Effector memory CD8-positive, alpha-beta T cell (primary cell): ENCODE measurements at regions not wholly inside any gene's neighbourhood (a gene's known extent, or its start where the extent isn't known, plus 50 kb on each side); places are given as distances from the start of the nearest gene placed in this dataset.

Source experiments
- ATAC-seq: fragments of 150-1000 bp; cut with Tn5 transposase; replicated peaks from 2 replicates; pipeline ENCODE4 v1.10.0; 2021; ENCODE audit warnings: mild to moderate bottlenecking, moderate library complexity
- DNase-seq, 3 experiments: peaks; one replicate each; pipeline ENCODE4 v3.0.0; 2021
- H3K27ac Mint-ChIP-seq, 2 donors: one replicate each; pipeline ENCODE4 v1.8.0; 2022; ENCODE audit warnings: mild to moderate bottlenecking in 2 of 2, mixed read lengths in 2 of 2, moderate library complexity in 2 of 2
- H3K27me3 Mint-ChIP-seq, 2 donors: one replicate each; pipeline ENCODE4 v1.8.0; 2022; ENCODE audit warnings: mixed read lengths in 2 of 2
- H3K36me3 Mint-ChIP-seq: one replicate; pipeline ENCODE4 v1.8.0; 2022; ENCODE audit warnings: mild to moderate bottlenecking, moderate library complexity, mixed read lengths; ENCODE audit not compliant: insufficient read depth
- H3K4me1 Mint-ChIP-seq, 2 donors: one replicate each; pipeline ENCODE4 v1.8.0; 2022; ENCODE audit warnings: low read depth in 2 of 2, mixed read lengths in 2 of 2
- H3K4me3 Mint-ChIP-seq, 2 donors: one replicate each; pipeline ENCODE4 v1.8.0; 2022; ENCODE audit warnings: mild to moderate bottlenecking in 2 of 2, mixed read lengths in 2 of 2, moderate library complexity in 2 of 2
- H3K9me3 Mint-ChIP-seq, 2 donors: one replicate each; pipeline ENCODE4 v1.8.0; 2022; ENCODE audit warnings: mixed read lengths in 2 of 2

DNA sequence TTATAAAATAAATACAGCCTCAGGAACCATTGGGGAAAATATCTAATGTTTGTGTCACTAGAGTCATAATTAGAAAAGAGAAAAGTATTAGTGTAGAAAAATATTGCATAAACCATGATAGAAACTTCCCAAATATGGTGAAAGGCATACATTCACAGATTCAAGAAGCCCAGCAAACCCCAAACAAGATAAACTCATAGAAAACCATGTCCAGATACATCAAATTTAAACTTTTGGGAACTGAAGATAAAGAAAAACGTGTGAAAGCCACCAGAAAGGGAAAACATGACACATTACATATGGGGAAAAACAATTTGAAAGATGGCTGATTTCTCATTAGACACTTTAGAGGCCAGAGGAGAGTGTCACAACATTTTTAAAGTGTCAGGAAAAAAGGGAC lies 236.5 kb upstream of the FN1 start:
- DNase-seq (no peak), ATAC-seq (no peak)
- no peaks in the 10 kb centered on the region for H3K9me3 Mint-ChIP-seq
- no peak overlapping the region for H3K27ac Mint-ChIP-seq
- no peak overlapping the region for H3K4me3 Mint-ChIP-seq
- H3K4me1 Mint-ChIP-seq = peaks cover 0 to 2% of the 10 kb centered on the region in 2 donors
- H3K36me3 Mint-ChIP-seq = no peaks in the 10 kb centered on the region
- H3K27me3 Mint-ChIP-seq = peaks cover 6 to 19% of the 10 kb centered on the region in 2 donors

DNA sequence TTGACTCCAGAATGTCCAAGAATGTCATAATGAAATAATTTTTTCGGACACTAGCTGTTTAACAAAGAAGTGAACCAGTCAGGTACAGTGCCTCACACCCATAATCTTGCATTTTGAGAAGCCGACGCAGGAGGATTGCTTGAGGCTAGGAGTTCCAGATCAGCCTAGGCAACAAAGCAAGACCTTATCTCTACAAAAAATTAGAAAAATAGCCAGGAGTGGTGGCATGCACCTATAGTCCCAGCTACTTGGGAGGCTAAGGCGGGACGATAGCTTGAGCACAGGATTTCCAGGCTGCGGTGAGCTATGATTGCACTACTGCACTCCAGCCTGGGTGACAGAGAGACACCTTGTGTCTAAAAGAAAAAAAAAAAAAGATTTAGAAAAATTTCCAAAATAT lies 235.8 kb upstream of the FN1 start:
- DNase-seq (no peak), ATAC-seq (no peak)
- no peak overlapping the region for H3K27ac Mint-ChIP-seq
- no peaks in the 10 kb centered on the region for H3K9me3 Mint-ChIP-seq
- H3K36me3 Mint-ChIP-seq = no peaks in the 10 kb centered on the region
- no peak overlapping the region for H3K4me3 Mint-ChIP-seq
- no peaks in the 10 kb centered on the region for H3K4me1 Mint-ChIP-seq
- peaks cover 6 to 19% of the 10 kb centered on the region in 2 donors for H3K27me3 Mint-ChIP-seq

- Mint-ChIP-seq H3K9me3 (no peaks in the 10 kb centered on the region), H3K27ac (no peak overlapping the region), H3K27me3 (peaks cover 6 to 19% of the 10 kb centered on the region in 2 donors), H3K4me1 (no peaks in the 10 kb centered on the region), H3K4me3 (no peak overlapping the region), H3K36me3 (no peaks in the 10 kb centered on the region)
- no peak for ATAC-seq
- DNase-seq = no peak
These were observed 235.4 kb upstream of the FN1 start for GRCh38 chr2:215671244-215671643.

DNA sequence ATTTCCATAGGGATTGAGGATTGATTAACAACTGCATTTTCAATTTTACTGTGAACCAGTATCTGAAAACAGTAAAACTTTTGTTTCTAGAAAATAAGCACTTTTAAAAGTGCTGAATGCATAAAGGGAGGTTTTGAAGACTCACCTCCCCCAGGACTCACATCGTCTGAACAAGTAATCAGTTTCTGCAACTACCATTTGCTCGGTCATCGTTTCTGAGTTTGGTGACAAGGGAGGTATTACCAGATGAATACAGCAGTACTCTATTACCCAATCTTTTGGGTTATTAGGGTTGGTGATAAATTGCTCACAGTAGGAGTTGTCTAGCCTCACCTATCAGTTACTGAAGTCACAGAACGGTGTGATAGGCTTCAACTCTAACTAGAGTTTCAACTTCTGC lies 234.5 kb upstream of the FN1 start:
- no peak overlapping the region for H3K27ac Mint-ChIP-seq
- H3K4me1 Mint-ChIP-seq = no peaks in the 10 kb centered on the region
- H3K27me3 Mint-ChIP-seq = peaks cover 6 to 19% of the 10 kb centered on the region in 2 donors
- H3K9me3 Mint-ChIP-seq = no peaks in the 10 kb centered on the region
- no peaks in the 10 kb centered on the region for H3K36me3 Mint-ChIP-seq
- H3K4me3 Mint-ChIP-seq = no peak overlapping the region
- ATAC-seq = no peak
- no peak for DNase-seq

GRCh38 chr2:215668378-215668775 lies 232.5 kb upstream of the FN1 start:
- no peak overlapping the region for H3K4me3 Mint-ChIP-seq
- H3K9me3 Mint-ChIP-seq = no peaks in the 10 kb centered on the region
- peaks cover 6 to 19% of the 10 kb centered on the region in 2 donors for H3K27me3 Mint-ChIP-seq
- H3K27ac Mint-ChIP-seq = no peak overlapping the region
- ATAC-seq (no peak), DNase-seq (no peak)
- H3K36me3 Mint-ChIP-seq = no peaks in the 10 kb centered on the region
- H3K4me1 Mint-ChIP-seq = peaks cover 0 to 4% of the 10 kb centered on the region in 2 donors

- Mint-ChIP-seq H3K4me1 (peaks cover 0 to 4% of the 10 kb centered on the region in 2 donors), H3K27ac (no peak overlapping the region), H3K36me3 (no peaks in the 10 kb centered on the region), H3K4me3 (no peak overlapping the region), H3K27me3 (peaks cover 6 to 20% of the 10 kb centered on the region in 2 donors), H3K9me3 (no peaks in the 10 kb centered on the region)
- ATAC-seq (no peak), DNase-seq (no peak)
These were observed 231.9 kb upstream of the FN1 start for GRCh38 chr2:215667585-215668377.

DNA sequence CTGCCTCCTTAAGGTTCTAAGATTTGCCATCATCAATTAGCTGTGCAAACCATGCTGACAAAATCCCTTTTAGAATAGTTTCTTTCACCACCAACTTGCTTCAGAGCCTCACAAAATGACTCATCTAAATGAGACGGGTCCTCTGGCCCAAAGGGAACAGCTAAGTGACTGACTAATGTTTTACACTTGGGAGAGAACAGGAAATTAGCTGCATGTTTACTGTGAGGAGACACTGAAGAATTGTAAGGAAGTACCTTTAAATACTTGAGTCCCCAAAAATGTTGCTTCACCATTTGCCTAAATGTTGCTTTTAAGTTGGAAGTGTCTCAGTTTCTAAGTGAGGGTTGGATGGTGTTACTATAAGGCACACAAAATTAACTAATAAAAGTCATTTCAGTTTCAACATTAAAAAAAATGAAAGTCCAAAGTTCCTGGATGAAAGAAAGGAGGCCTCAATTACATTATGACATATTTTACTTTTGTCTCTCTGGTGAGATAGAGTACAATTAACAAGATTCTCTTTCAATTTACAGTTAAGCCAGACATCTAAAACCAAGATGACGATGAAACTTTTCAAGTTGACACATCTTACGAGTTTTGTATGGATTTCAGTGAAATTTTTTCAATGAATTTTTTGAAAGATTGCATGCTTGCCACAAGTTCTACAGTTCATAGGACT lies 229.1 kb upstream of the FN1 start:
- Mint-ChIP-seq H3K27me3 (peaks cover 5 to 25% of the 10 kb centered on the region in 2 donors), H3K4me1 (peaks cover 0 to 4% of the 10 kb centered on the region in 2 donors), H3K36me3 (no peaks in the 10 kb centered on the region), H3K4me3 (no peak overlapping the region), H3K27ac (no peak overlapping the region), H3K9me3 (no peaks in the 10 kb centered on the region)
- DNase-seq = no peak
- no peak for ATAC-seq

DNA sequence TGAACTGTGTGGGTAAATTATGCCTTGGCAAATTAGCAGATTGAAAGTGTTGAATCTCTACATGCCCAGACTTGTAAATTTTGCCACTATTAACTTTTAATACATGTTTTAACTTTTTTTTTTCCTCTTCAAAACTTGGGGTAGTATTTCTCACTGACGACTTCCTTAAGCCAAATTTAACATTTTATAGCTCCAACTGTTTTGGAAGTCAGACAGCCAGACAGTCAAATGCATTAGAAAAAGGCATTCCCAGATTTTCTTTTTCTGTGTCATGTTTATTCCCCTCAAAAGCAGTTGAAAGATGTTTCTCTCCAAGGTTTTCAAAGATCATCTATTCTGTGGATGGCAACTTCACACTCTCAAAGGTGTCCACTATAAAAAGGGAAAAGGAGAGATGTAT lies 226.8 kb upstream of the FN1 start:
- Mint-ChIP-seq H3K27me3 (peaks cover 0 to 8% of the 10 kb centered on the region in 2 donors), H3K9me3 (no peaks in the 10 kb centered on the region), H3K27ac (no peak overlapping the region), H3K4me3 (no peak overlapping the region), H3K4me1 (peaks cover 0 to 4% of the 10 kb centered on the region in 2 donors), H3K36me3 (no peaks in the 10 kb centered on the region)
- DNase-seq = no peak
- ATAC-seq = no peak

- Mint-ChIP-seq H3K36me3 (no peaks in the 10 kb centered on the region), H3K4me1 (peaks cover 0 to 4% of the 10 kb centered on the region in 2 donors), H3K27me3 (peaks cover 0 to 8% of the 10 kb centered on the region in 2 donors), H3K27ac (no peak overlapping the region), H3K9me3 (peaks cover 0 to 2% of the 10 kb centered on the region in 2 donors), H3K4me3 (no peak overlapping the region)
- no peak for DNase-seq
- no peak for ATAC-seq
These were observed 224.8 kb upstream of the FN1 start for GRCh38 chr2:215660687-215661086.

DNA sequence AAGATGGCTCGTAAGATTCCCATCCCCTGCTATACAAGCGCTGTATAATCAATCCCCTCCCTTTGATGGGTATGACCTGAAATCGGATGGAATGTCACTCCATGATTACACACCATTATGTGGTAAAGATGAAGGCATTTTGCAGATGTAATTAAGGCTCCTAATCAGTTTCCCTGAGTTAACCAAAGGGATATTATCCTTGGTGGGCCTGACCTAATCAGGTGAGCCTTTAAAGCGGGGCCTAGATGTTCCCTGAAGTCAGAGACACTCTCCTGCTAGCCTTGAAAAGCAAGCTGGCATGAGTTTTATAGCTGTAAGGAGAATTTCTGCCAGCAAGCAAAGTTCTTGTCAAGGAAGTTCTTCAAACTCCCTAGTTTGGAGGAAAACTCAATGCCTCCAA lies 223.8 kb upstream of the FN1 start:
- no peak overlapping the region for H3K27ac Mint-ChIP-seq
- H3K36me3 Mint-ChIP-seq = no peaks in the 10 kb centered on the region
- peaks cover 0 to 8% of the 10 kb centered on the region in 2 donors for H3K27me3 Mint-ChIP-seq
- H3K4me3 Mint-ChIP-seq = no peak overlapping the region
- no peak for DNase-seq
- H3K9me3 Mint-ChIP-seq = peaks cover 0 to 2% of the 10 kb centered on the region in 2 donors
- H3K4me1 Mint-ChIP-seq = peaks cover 0 to 3% of the 10 kb centered on the region in 2 donors
- no peak for ATAC-seq

DNA sequence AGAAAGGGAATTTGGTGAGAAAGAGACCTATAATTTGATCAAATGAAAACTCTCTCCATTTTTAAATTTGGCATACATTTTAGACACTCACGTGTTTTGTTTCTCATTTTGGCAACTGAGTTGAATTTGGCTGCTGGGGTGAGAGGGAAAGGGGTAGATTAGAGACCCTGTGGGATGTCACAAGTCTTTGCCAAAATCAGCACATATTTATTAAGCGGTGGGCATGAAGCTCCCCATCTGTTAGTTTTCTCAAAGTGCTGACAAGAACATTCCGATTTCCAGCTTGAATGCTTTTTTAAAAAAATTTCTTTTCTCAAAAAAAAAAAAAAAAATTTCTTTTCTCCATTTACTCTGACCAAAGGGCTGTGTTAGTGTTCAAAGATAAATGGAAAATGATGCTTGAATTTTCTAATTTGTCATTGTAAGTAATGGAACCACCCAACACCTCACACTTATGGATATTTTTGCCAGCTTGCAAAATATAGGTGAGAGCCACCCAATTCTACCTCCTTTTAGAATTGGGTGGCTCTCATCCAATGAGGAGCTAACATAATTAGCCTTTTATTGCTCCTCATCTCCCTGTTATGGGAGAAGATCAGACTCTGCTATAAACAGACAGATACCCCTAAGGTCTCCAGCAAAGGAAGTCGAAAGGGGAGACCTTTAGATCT lies 222.9 kb upstream of the FN1 start:
- no peak for DNase-seq
- Mint-ChIP-seq H3K27me3 (peaks cover 0 to 8% of the 10 kb centered on the region in 2 donors), H3K4me3 (no peak overlapping the region), H3K27ac (no peak overlapping the region), H3K9me3 (peaks cover 0 to 2% of the 10 kb centered on the region in 2 donors), H3K36me3 (no peaks in the 10 kb centered on the region), H3K4me1 (peaks cover 0 to 1% of the 10 kb centered on the region in 2 donors)
- ATAC-seq = no peak

GRCh38 chr2:215657844-215658243 lies 222.0 kb upstream of the FN1 start:
- H3K36me3 Mint-ChIP-seq = no peaks in the 10 kb centered on the region
- H3K4me1 Mint-ChIP-seq = no peaks in the 10 kb centered on the region
- DNase-seq (no peak), ATAC-seq (no peak)
- H3K27ac Mint-ChIP-seq = no peak overlapping the region
- no peak overlapping the region for H3K4me3 Mint-ChIP-seq
- peaks cover 0 to 8% of the 10 kb centered on the region in 2 donors for H3K27me3 Mint-ChIP-seq
- H3K9me3 Mint-ChIP-seq = peaks cover 0 to 2% of the 10 kb centered on the region in 2 donors

DNA sequence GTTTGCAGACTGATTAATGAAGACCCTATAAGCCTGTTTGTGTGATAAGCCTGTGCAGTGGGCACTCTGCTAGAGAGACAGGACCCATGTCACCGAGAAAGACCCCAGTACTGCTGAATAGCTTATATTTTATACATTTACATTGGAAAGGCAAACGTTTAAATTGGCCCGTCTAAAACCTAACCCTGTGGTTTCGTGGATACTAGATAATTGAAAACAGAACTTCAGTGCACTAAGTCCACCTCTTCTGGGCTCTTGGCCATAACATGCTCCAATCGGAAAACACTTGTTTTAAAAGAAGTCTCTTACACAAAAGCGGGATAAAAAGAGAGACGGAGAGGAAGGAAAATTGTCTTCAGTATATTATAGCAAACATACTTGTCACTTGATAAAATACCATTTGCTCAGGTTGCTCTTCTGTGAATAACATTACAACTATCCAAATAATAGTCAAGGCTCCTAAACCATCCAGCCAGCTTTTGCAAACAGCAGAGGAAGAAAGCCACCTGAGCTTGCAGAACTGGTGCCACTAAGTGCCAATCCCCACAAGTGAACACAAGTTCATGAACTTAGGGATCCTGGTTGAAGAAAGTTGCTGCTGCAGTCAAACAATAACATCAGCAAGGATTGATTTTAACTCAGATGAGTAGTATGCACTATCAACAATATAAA lies 218.4 kb upstream of the FN1 start:
- Mint-ChIP-seq H3K9me3 (peaks cover 0 to 2% of the 10 kb centered on the region in 2 donors), H3K27me3 (peaks cover 9 to 12% of the 10 kb centered on the region in 2 donors), H3K4me3 (no peak overlapping the region), H3K36me3 (no peaks in the 10 kb centered on the region), H3K27ac (no peak overlapping the region), H3K4me1 (no peaks in the 10 kb centered on the region)
- ATAC-seq (no peak), DNase-seq (no peak)
